IMR-90 (cell line): ENCODE measurements at regions not wholly inside any gene's neighbourhood (a gene's known extent, or its start where the extent isn't known, plus 50 kb on each side); places are given as distances from the start of the nearest gene placed in this dataset.

Experiments used
- ATAC-seq: fragments of 200-7000 bp; cut with Tn5 transposase; 2 replicates; pipeline ENCODE4 v1.9.1; 2020; ENCODE audit warnings: low read depth, mild to moderate bottlenecking, moderate library complexity
- BruUV-seq: library from RNA; stranded (reverse); fragments of 400-500 nt; replicated peaks from 2 replicates; lab custom pipeline; 2021; lab: Mats Ljungman, UMichigan
- CTCF ChIA-PET: fragments of 300-600 bp; formaldehyde crosslinking; extraction: SDS; loops from one replicate; lab custom pipeline; 2021; ENCODE audit warnings: antibody characterized with exemption; lab: Yijun Ruan, JAX
- POLR2A ChIA-PET: fragments of 300-600 bp; sonication (Branson Sonifier 250); formaldehyde crosslinking; loops from one replicate; lab custom pipeline; 2022; ENCODE audit warnings: antibody characterized with exemption; ENCODE audit not compliant: unreplicated experiment; lab: Charles Lee
- DNase-seq: peaks from one replicate; pipeline ENCODE4 v3.0.0; 2013
- H2AFZ ChIP-seq: replicated peaks from 2 replicates; pipeline ENCODE3; 2013; ENCODE audit warnings: low read length, mild to moderate bottlenecking; ENCODE audit not compliant: poor library complexity
- H2AK5ac ChIP-seq: 2 replicates; pipeline ENCODE4 v1.6.1; 2013; ENCODE audit warnings: low read depth, low read length, inconsistent platforms
- H2AK9ac ChIP-seq: replicated peaks from 2 replicates; pipeline ENCODE3; 2013; ENCODE audit warnings: mild to moderate bottlenecking, low read depth, low read length, moderate library complexity; ENCODE audit not compliant: poor library complexity
- H2BK120ac ChIP-seq: 2 replicates; pipeline ENCODE4 v1.6.1; 2013; ENCODE audit warnings: low read depth, low read length, inconsistent platforms
- H2BK15ac ChIP-seq: 3 replicates; pipeline ENCODE4 v1.6.1; 2013; ENCODE audit warnings: low read depth, low read length, inconsistent platforms
- H2BK20ac ChIP-seq: 2 replicates; pipeline ENCODE4 v1.6.1; 2013; ENCODE audit warnings: low read depth, mild to moderate bottlenecking, inconsistent platforms, low read length, moderate library complexity
- H2BK5ac ChIP-seq: 2 replicates; pipeline ENCODE4 v1.6.1; 2013; ENCODE audit warnings: mild to moderate bottlenecking, low read depth, low read length, inconsistent platforms; ENCODE audit not compliant: poor library complexity, severe bottlenecking
- H3K14ac ChIP-seq: replicated peaks from 2 replicates; pipeline ENCODE4 v1.6.1; 2013; ENCODE audit warnings: low read depth, low read length, inconsistent platforms
- H3K18ac ChIP-seq: 2 replicates; pipeline ENCODE4 v1.6.1; 2013; ENCODE audit warnings: low read depth, low read length, control low read depth
- H3K23ac ChIP-seq: 2 replicates; pipeline ENCODE4 v1.6.1; 2013; ENCODE audit warnings: low read depth, low read length, inconsistent platforms
- H3K27ac ChIP-seq: 2 replicates; pipeline ENCODE4 v1.5.1; 2013; ENCODE audit warnings: mild to moderate bottlenecking, control low read depth, low read length; ENCODE audit not compliant: insufficient read depth
- H3K27me3 ChIP-seq: 2 replicates; pipeline ENCODE4 v1.6.1; 2013; ENCODE audit warnings: low read length; ENCODE audit not compliant: control insufficient read depth, insufficient read depth
- H3K36me3 ChIP-seq: 2 replicates; pipeline ENCODE4 v1.6.1; 2013; ENCODE audit warnings: low read length, mixed read lengths; ENCODE audit not compliant: control insufficient read depth, insufficient read depth
- H3K4ac ChIP-seq: 2 replicates; pipeline ENCODE4 v1.6.1; 2013; ENCODE audit warnings: low read depth, low read length, inconsistent platforms
- H3K4me1 ChIP-seq: 2 replicates; pipeline ENCODE4 v1.6.1; 2013; ENCODE audit warnings: low read length, mixed read lengths; ENCODE audit not compliant: control insufficient read depth, insufficient read depth
- H3K4me2 ChIP-seq: 2 replicates; pipeline ENCODE4 v1.6.1; 2013; ENCODE audit warnings: low read depth, mild to moderate bottlenecking, control low read depth, low read length, moderate library complexity
- H3K4me3 ChIP-seq: 2 replicates; pipeline ENCODE4 v1.5.1; 2013; ENCODE audit warnings: low read depth, mild to moderate bottlenecking, control low read depth, low read length, moderate library complexity; ENCODE audit not compliant: insufficient read depth
- H3K56ac ChIP-seq: 2 replicates; pipeline ENCODE4 v1.6.1; 2013; ENCODE audit warnings: low read length, inconsistent platforms; ENCODE audit not compliant: insufficient read depth; ENCODE audit errors: extremely low read depth
- H3K79me1 ChIP-seq, 2 experiments: 2 replicates each; pipeline ENCODE4 v1.6.1; 2013; ENCODE audit warnings: low read length in 2 of 2, inconsistent platforms in 1 of 2, low read depth in 1 of 2
- H3K9ac ChIP-seq: 2 replicates; pipeline ENCODE4 v1.6.1; 2013; ENCODE audit warnings: low read depth, low read length, control low read depth
- H3K9me1 ChIP-seq: 2 replicates; pipeline ENCODE4 v1.6.1; 2013; ENCODE audit warnings: low read length, inconsistent platforms; ENCODE audit not compliant: insufficient read depth
- H3K9me3 ChIP-seq: 2 replicates; pipeline ENCODE4 v1.6.1; 2013; ENCODE audit warnings: low read length; ENCODE audit not compliant: control insufficient read depth, insufficient read depth
- H4K20me1 ChIP-seq: 2 replicates; pipeline ENCODE4 v1.6.1; 2013; ENCODE audit warnings: low read length, inconsistent platforms; ENCODE audit not compliant: insufficient read depth
- H4K5ac ChIP-seq: 2 replicates; pipeline ENCODE4 v1.6.1; 2013; ENCODE audit warnings: mild to moderate bottlenecking, low read depth, low read length, control low read depth
- H4K8ac ChIP-seq, 2 experiments: 2 replicates each; pipeline ENCODE4 v1.6.1; 2013; ENCODE audit warnings: low read depth in 2 of 2, low read length in 2 of 2, control low read depth in 1 of 2, inconsistent platforms in 1 of 2
- H4K91ac ChIP-seq: 2 replicates; pipeline ENCODE4 v1.6.1; 2013; ENCODE audit warnings: low read depth, low read length, inconsistent platforms; ENCODE audit not compliant: insufficient read depth
- BHLHE40 ChIP-seq: fragments of 150-350 bp; IDR thresholded peaks from 2 replicates; pipeline ENCODE4 v1.6.1; 2016; ENCODE audit warnings: mild to moderate bottlenecking, low read depth, low read length
- CEBPB ChIP-seq: IDR thresholded peaks from 2 replicates; pipeline ENCODE4 v1.6.1; 2012; ENCODE audit warnings: low read depth, low read length, improper control_type of control experiment
- CHD1 ChIP-seq: IDR thresholded peaks from 2 replicates; pipeline ENCODE4 v1.6.1; 2012; ENCODE audit warnings: low read depth, low read length, improper control_type of control experiment
- CTCF ChIP-seq: conservative IDR thresholded peaks from 2 replicates; pipeline ENCODE4 v1.5.1; 2012; ENCODE audit warnings: mild to moderate bottlenecking, low read depth, low read length, improper control_type of control experiment
- ELK1 ChIP-seq: fragments of 150-350 bp; IDR thresholded peaks from 2 replicates; pipeline ENCODE4 v1.6.1; 2016; ENCODE audit warnings: low read depth, mild to moderate bottlenecking, low read length, moderate library complexity, borderline replicate concordance
- FOS ChIP-seq: fragments of 150-350 bp; IDR thresholded peaks from 2 replicates; pipeline ENCODE4 v1.6.1; 2016; ENCODE audit warnings: low read depth, low read length
- MAFK ChIP-seq: IDR thresholded peaks from 2 replicates; pipeline ENCODE4 v1.6.1; 2012; ENCODE audit warnings: low read depth, low read length, improper control_type of control experiment
- MAZ ChIP-seq: IDR thresholded peaks from 2 replicates; pipeline ENCODE4 v1.6.1; 2012; ENCODE audit warnings: low read depth, mild to moderate bottlenecking, low read length, improper control_type of control experiment, moderate library complexity, borderline replicate concordance
- MXI1 ChIP-seq: IDR thresholded peaks from 2 replicates; pipeline ENCODE4 v1.6.1; 2012; ENCODE audit warnings: low read depth, mild to moderate bottlenecking, low read length, moderate library complexity, borderline replicate concordance
- NFE2L2 ChIP-seq: fragments of 150-350 bp; IDR thresholded peaks from 2 replicates; pipeline ENCODE4 v1.6.1; 2016; ENCODE audit warnings: low read depth, mild to moderate bottlenecking, low read length
- POLR2A ChIP-seq: IDR thresholded peaks from 2 replicates; pipeline ENCODE4 v1.6.1; 2012; ENCODE audit warnings: mild to moderate bottlenecking, low read depth, low read length
- RCOR1 ChIP-seq: IDR thresholded peaks from 2 replicates; pipeline ENCODE4 v1.6.1; 2012; ENCODE audit warnings: mild to moderate bottlenecking, low read length, improper control_type of control experiment; ENCODE audit not compliant: insufficient replicate concordance
- RFX5 ChIP-seq: IDR thresholded peaks from 2 replicates; pipeline ENCODE4 v1.8.0; 2012; ENCODE audit warnings: low read depth, mild to moderate bottlenecking, low read length, moderate library complexity
- SMC3 ChIP-seq: fragments of 150-350 bp; IDR thresholded peaks from 2 replicates; pipeline ENCODE4 v1.6.1; 2016; ENCODE audit warnings: low read depth, mild to moderate bottlenecking, antibody characterized with exemption, low read length, moderate library complexity
- USF2 ChIP-seq: fragments of 150-350 bp; IDR thresholded peaks from 2 replicates; pipeline ENCODE4 v1.6.1; 2017; ENCODE audit warnings: mild to moderate bottlenecking, antibody characterized with exemption, low read length, low read depth
- WGBS, 2 experiments: methylation state at CpG; one replicate each; pipeline versions ENCODE4 v1.1.5 to v1.1.7; 2013; ENCODE audit warnings: missing lambda C conversion rate in 2 of 2; ENCODE audit not compliant: insufficient read length in 1 of 2; ENCODE audit errors: extremely low coverage in 2 of 2; 5-methylcytosine and 5-hydroxymethylcytosine counted together
- dilution Hi-C: fragments of 300-500 bp; cut with HindIII; formaldehyde crosslinking; loops from one replicate; pipeline ENCODE4 v1.14.3; 2018; ENCODE audit warnings: low sequenced_read_pairs; ENCODE audit not compliant: unreplicated experiment
- in situ Hi-C: fragments of 300-500 bp; cut with MboI; formaldehyde crosslinking; loops from 3 replicates; pipeline ENCODE4 v1.14.3; 2019; ENCODE audit warnings: low sequenced_read_pairs, inconsistent platforms, mixed read lengths
- intact Hi-C: fragments of 100-400 bp; cut with micrococcal nuclease; formaldehyde crosslinking; loops from 2 replicates; pipeline ENCODE4 v1.10.0; 2022

GRCh38 chr21:18603261-18603660, 199.7 kb upstream of the TMPRSS15 start:
- Histone ChIP-seq H3K4me2 (no peak overlapping the region), H4K8ac (no peak overlapping the region), H3K27ac (no peak overlapping the region), H3K36me3 (no peaks in the 10 kb centered on the region), H3K9ac (no peak overlapping the region), H3K27me3 (no peaks in the 10 kb centered on the region), H3K4me1 (no peaks in the 10 kb centered on the region), H3K4ac (no peak overlapping the region), H2BK15ac (no peak overlapping the region), H3K23ac (no peak overlapping the region), H3K4me3 (no peak overlapping the region), H2AK9ac (no peak overlapping the region), H3K9me3 (peaks cover 5% of the 10 kb centered on the region), H2AFZ (no peak overlapping the region), H4K5ac (no peak overlapping the region), H3K56ac (no peak overlapping the region), H2AK5ac (no peak overlapping the region), H2BK120ac (no peak overlapping the region), H3K14ac (no peak overlapping the region), H4K91ac (no peak overlapping the region), H3K79me1 (no peaks in the 10 kb centered on the region), H3K9me1 (no peaks in the 10 kb centered on the region), H3K18ac (no peak overlapping the region), H2BK20ac (no peak overlapping the region), H4K20me1 (no peaks in the 10 kb centered on the region), H2BK5ac (no peak overlapping the region)
- ATAC-seq (no peak), DNase-seq (no peak)
- ChIA-PET CTCF (no interaction called here), POLR2A (no interaction called here)
- no TSS peak for BruUV-seq
- dilution Hi-C loops (no loop called here), in situ Hi-C loops (no loop called here), intact Hi-C loops (no loop called here)
- WGBS, 2 experiments: no CpG with 5 or more reads among the region's 2 CpGs
- TF ChIP-seq CEBPB (no peak), ELK1 (no peak), USF2 (no peak), MAZ (no peak), MAFK (no peak), RFX5 (no peak), POLR2A (no peak), RCOR1 (no peak), BHLHE40 (no peak), FOS (no peak), CHD1 (no peak), NFE2L2 (no peak), MXI1 (no peak), SMC3 (no peak), CTCF (no peak)
